Activated T-cell treated with anti-CD3 and anti-CD28 coated beads for 48 hours (primary cell): ENCODE measurements at regions not wholly inside any gene's neighbourhood (a gene's known extent, or its start where the extent isn't known, plus 50 kb on each side); places are given as distances from the start of the nearest gene placed in this dataset.
"Not testable (repeated sequence)": the region's sequence is repeated elsewhere in the genome, so short reads cannot be mapped to it uniquely, and the experiment has no call there.

Experiments used
- DNase-seq: peaks from one replicate; pipeline ENCODE4 v3.0.0-alpha.2; 2020; ENCODE audit warnings: low read depth

GRCh38 chr3:107142786-107143575, 234.3 kb upstream of the CCDC54 start:
- no peak for DNase-seq

GRCh38 chr3:107150675-107151074, 226.6 kb upstream of the CCDC54 start:
- DNase-seq: no peak

GRCh38 chr3:107153981-107154380, 223.3 kb upstream of the CCDC54 start:
- DNase-seq: no peak

- no peak for DNase-seq
These were observed 204.8 kb upstream of the CCDC54 start for GRCh38 chr3:107172411-107172810.

GRCh38 chr3:107184375-107184774, 192.9 kb upstream of the CCDC54 start:
- no peak for DNase-seq

GRCh38 chr3:107188262-107188661, 189.0 kb upstream of the CCDC54 start:
- DNase-seq: no peak

GRCh38 chr3:107189158-107189791, 188.0 kb upstream of the CCDC54 start:
- DNase-seq: no peak

GRCh38 chr3:107193116-107193515, 184.1 kb upstream of the CCDC54 start:
- no peak for DNase-seq

- no peak for DNase-seq
These were observed 178.6 kb upstream of the CCDC54 start for GRCh38 chr3:107198581-107199181.

GRCh38 chr3:107201146-107201545, 176.1 kb upstream of the CCDC54 start:
- no peak for DNase-seq

- not testable (repeated sequence) for DNase-seq
These were observed 174.4 kb upstream of the CCDC54 start for GRCh38 chr3:107202885-107203284.

GRCh38 chr3:107204121-107204520, 173.1 kb upstream of the CCDC54 start:
- DNase-seq: no peak

GRCh38 chr3:107205358-107205757, 171.9 kb upstream of the CCDC54 start:
- DNase-seq: no peak

- DNase-seq: no peak
These were observed 171.1 kb upstream of the CCDC54 start for GRCh38 chr3:107206141-107206540.

GRCh38 chr3:107206945-107207344, 170.3 kb upstream of the CCDC54 start:
- no peak for DNase-seq

- DNase-seq: no peak
These were observed 169.1 kb upstream of the CCDC54 start for GRCh38 chr3:107208100-107208499.

- DNase-seq: no peak
These were observed 168.4 kb upstream of the CCDC54 start for GRCh38 chr3:107208796-107209195.

GRCh38 chr3:107209302-107209990, 167.8 kb upstream of the CCDC54 start:
- no peak for DNase-seq

- DNase-seq: no peak
These were observed 165.6 kb upstream of the CCDC54 start for GRCh38 chr3:107211608-107212007.

GRCh38 chr3:107212618-107213017, 164.6 kb upstream of the CCDC54 start:
- DNase-seq: no peak

- no peak for DNase-seq
These were observed 164.1 kb upstream of the CCDC54 start for GRCh38 chr3:107213044-107213669.

GRCh38 chr3:107216229-107216628, 161.0 kb upstream of the CCDC54 start:
- DNase-seq: no peak
